Natural killer cell treated with Interleukin-12 subunit alpha and Interleukin-12 subunit beta and Interleukin-15 and Interleukin-18, amount 100 ng/mL, for 72 hours (primary cell): ENCODE measurements at regions not wholly inside any gene's neighbourhood (a gene's known extent, or its start where the extent isn't known, plus 50 kb on each side); places are given as distances from the start of the nearest gene placed in this dataset.
"Not testable (repeated sequence)": the region's sequence is repeated elsewhere in the genome, so short reads cannot be mapped to it uniquely, and the experiment has no call there.

Experiments used
- ATAC-seq, 2 donors: fragments of 150-1000 bp; cut with Tn5 transposase in 1 of 2; sonication (Bioruptor Pico), chemical (Tn5 transposase) in 1 of 2; 2 replicates each; pipeline ENCODE4 v1.10.0; 2021
- DNase-seq: peaks from one replicate; pipeline ENCODE4 v3.0.0; 2022; ENCODE audit warnings: low spot score
- H3K27ac Mint-ChIP-seq, 2 donors: 1 replicate in 1 of 2; 2 replicates in 1 of 2; pipeline ENCODE4 v1.8.0; 2022; ENCODE audit warnings: mixed read lengths in 2 of 2, mild to moderate bottlenecking in 1 of 2, moderate library complexity in 1 of 2
- H3K27me3 Mint-ChIP-seq, 2 donors: 1 replicate in 1 of 2; 2 replicates in 1 of 2; pipeline ENCODE4 v1.8.0; 2022; ENCODE audit warnings: mixed read lengths in 2 of 2
- H3K36me3 Mint-ChIP-seq: one replicate; pipeline ENCODE4 v1.8.0; 2022; ENCODE audit warnings: mixed read lengths
- H3K4me1 Mint-ChIP-seq, 2 donors: 1 replicate in 1 of 2; 2 replicates in 1 of 2; pipeline ENCODE4 v1.8.0; 2022; ENCODE audit warnings: low read depth in 2 of 2, mixed read lengths in 2 of 2, mild to moderate bottlenecking in 1 of 2
- H3K4me3 Mint-ChIP-seq: one replicate; pipeline ENCODE4 v1.8.0; 2022; ENCODE audit warnings: mixed read lengths
- H3K9me3 Mint-ChIP-seq: 2 replicates; pipeline ENCODE4 v1.8.0; 2022; ENCODE audit warnings: mixed read lengths

GRCh38 chr12:97616946-97617345, 154.3 kb downstream of the RMST start:
- Mint-ChIP-seq H3K36me3 (no peaks in the 10 kb centered on the region), H3K27me3 (no peaks in the 10 kb centered on the region), H3K27ac (no peak overlapping the region), H3K4me1 (no peaks in the 10 kb centered on the region), H3K9me3 (peaks cover 13% of the 10 kb centered on the region), H3K4me3 (no peak overlapping the region)
- no peak for ATAC-seq
- no peak for DNase-seq

- Mint-ChIP-seq H3K27me3 (no peaks in the 10 kb centered on the region), H3K9me3 (peaks cover 2% of the 10 kb centered on the region), H3K36me3 (no peaks in the 10 kb centered on the region), H3K27ac (no peak overlapping the region), H3K4me1 (no peaks in the 10 kb centered on the region), H3K4me3 (no peak overlapping the region)
- DNase-seq (no peak), ATAC-seq (no peak)
Observed at GRCh38 chr12:97628962-97629361, 166.4 kb downstream of the RMST start.

- Mint-ChIP-seq H3K27me3 (no peaks in the 10 kb centered on the region), H3K4me1 (no peaks in the 10 kb centered on the region), H3K9me3 (peaks cover 4% of the 10 kb centered on the region), H3K4me3 (no peak overlapping the region), H3K27ac (no peak overlapping the region), H3K36me3 (no peaks in the 10 kb centered on the region)
- DNase-seq (no peak), ATAC-seq (no peak)
Observed at GRCh38 chr12:97629382-97629781, 166.8 kb downstream of the RMST start.

- Mint-ChIP-seq H3K27ac (no peak overlapping the region), H3K36me3 (no peaks in the 10 kb centered on the region), H3K27me3 (no peaks in the 10 kb centered on the region), H3K4me1 (no peaks in the 10 kb centered on the region), H3K9me3 (peaks cover 6% of the 10 kb centered on the region), H3K4me3 (no peak overlapping the region)
- ATAC-seq = no peak
- DNase-seq = no peak
Observed at GRCh38 chr12:97630356-97630755, 167.8 kb downstream of the RMST start.

- DNase-seq (no peak), ATAC-seq (no peak)
- Mint-ChIP-seq H3K4me3 (no peak overlapping the region), H3K36me3 (no peaks in the 10 kb centered on the region), H3K27me3 (no peaks in the 10 kb centered on the region), H3K27ac (no peak overlapping the region), H3K9me3 (peaks cover 9% of the 10 kb centered on the region), H3K4me1 (no peaks in the 10 kb centered on the region)
Observed at GRCh38 chr12:97630875-97631274, 168.3 kb downstream of the RMST start.

- no peak for DNase-seq
- no peaks in the 10 kb centered on the region for H3K27me3 Mint-ChIP-seq
- no peak overlapping the region for H3K27ac Mint-ChIP-seq
- no peaks in the 10 kb centered on the region for H3K4me1 Mint-ChIP-seq
- no peak overlapping the region for H3K4me3 Mint-ChIP-seq
- H3K36me3 Mint-ChIP-seq = no peaks in the 10 kb centered on the region
- no peak for ATAC-seq
- H3K9me3 Mint-ChIP-seq = peaks cover 21% of the 10 kb centered on the region
Observed at GRCh38 chr12:97637770-97638169, 175.2 kb downstream of the RMST start.

GRCh38 chr12:97638739-97639138, 176.1 kb downstream of the RMST start:
- H3K27ac Mint-ChIP-seq = no peak overlapping the region
- H3K4me3 Mint-ChIP-seq = no peak overlapping the region
- no peaks in the 10 kb centered on the region for H3K36me3 Mint-ChIP-seq
- H3K9me3 Mint-ChIP-seq = peaks cover 21% of the 10 kb centered on the region
- ATAC-seq (no peak), DNase-seq (no peak)
- no peaks in the 10 kb centered on the region for H3K4me1 Mint-ChIP-seq
- no peaks in the 10 kb centered on the region for H3K27me3 Mint-ChIP-seq

GRCh38 chr12:97639702-97640101, 177.1 kb downstream of the RMST start:
- no peaks in the 10 kb centered on the region for H3K4me1 Mint-ChIP-seq
- DNase-seq (no peak), ATAC-seq (no peak)
- H3K27me3 Mint-ChIP-seq = no peaks in the 10 kb centered on the region
- H3K27ac Mint-ChIP-seq = no peak overlapping the region
- H3K9me3 Mint-ChIP-seq = peaks cover 18% of the 10 kb centered on the region
- no peaks in the 10 kb centered on the region for H3K36me3 Mint-ChIP-seq
- H3K4me3 Mint-ChIP-seq = no peak overlapping the region

- Mint-ChIP-seq H3K36me3 (no peaks in the 10 kb centered on the region), H3K4me1 (no peaks in the 10 kb centered on the region), H3K9me3 (peaks cover 16% of the 10 kb centered on the region), H3K27me3 (no peaks in the 10 kb centered on the region), H3K4me3 (no peak overlapping the region), H3K27ac (no peak overlapping the region)
- ATAC-seq = no peak
- DNase-seq = no peak
Observed at GRCh38 chr12:97640826-97641225, 178.2 kb downstream of the RMST start.

- Mint-ChIP-seq H3K4me3 (no peak overlapping the region), H3K9me3 (peaks cover 14% of the 10 kb centered on the region), H3K27ac (no peak overlapping the region), H3K4me1 (no peaks in the 10 kb centered on the region), H3K36me3 (no peaks in the 10 kb centered on the region), H3K27me3 (no peaks in the 10 kb centered on the region)
- DNase-seq (no peak), ATAC-seq (no peak)
Observed at GRCh38 chr12:97642911-97643310, 180.3 kb downstream of the RMST start.

- no peaks in the 10 kb centered on the region for H3K27me3 Mint-ChIP-seq
- no peaks in the 10 kb centered on the region for H3K4me1 Mint-ChIP-seq
- H3K4me3 Mint-ChIP-seq = no peak overlapping the region
- peaks cover 12% of the 10 kb centered on the region for H3K9me3 Mint-ChIP-seq
- no peak for DNase-seq
- no peak overlapping the region for H3K27ac Mint-ChIP-seq
- no peaks in the 10 kb centered on the region for H3K36me3 Mint-ChIP-seq
- ATAC-seq = no peak
Observed at GRCh38 chr12:97643924-97644323, 181.3 kb downstream of the RMST start.

- Mint-ChIP-seq H3K4me1 (no peaks in the 10 kb centered on the region), H3K36me3 (no peaks in the 10 kb centered on the region), H3K27ac (no peak overlapping the region), H3K27me3 (no peaks in the 10 kb centered on the region), H3K4me3 (no peak overlapping the region), H3K9me3 (peaks cover 12% of the 10 kb centered on the region)
- no peak for ATAC-seq
- no peak for DNase-seq
Observed at GRCh38 chr12:97645726-97646125, 183.1 kb downstream of the RMST start.

GRCh38 chr12:97647142-97647541, 184.5 kb downstream of the RMST start:
- no peaks in the 10 kb centered on the region for H3K36me3 Mint-ChIP-seq
- no peak overlapping the region for H3K27ac Mint-ChIP-seq
- H3K4me3 Mint-ChIP-seq = no peak overlapping the region
- no peaks in the 10 kb centered on the region for H3K27me3 Mint-ChIP-seq
- no peaks in the 10 kb centered on the region for H3K4me1 Mint-ChIP-seq
- no peak for ATAC-seq
- no peak for DNase-seq
- peaks cover 6% of the 10 kb centered on the region for H3K9me3 Mint-ChIP-seq

- no peaks in the 10 kb centered on the region for H3K27me3 Mint-ChIP-seq
- H3K4me3 Mint-ChIP-seq = no peak overlapping the region
- DNase-seq = no peak
- peaks cover 5% of the 10 kb centered on the region for H3K36me3 Mint-ChIP-seq
- H3K4me1 Mint-ChIP-seq = no peaks in the 10 kb centered on the region
- ATAC-seq = no peak
- peaks cover 5% of the 10 kb centered on the region for H3K9me3 Mint-ChIP-seq
- H3K27ac Mint-ChIP-seq = no peak overlapping the region
Observed at GRCh38 chr12:97650242-97650641, 187.6 kb downstream of the RMST start.

- not testable (repeated sequence) for H3K36me3 Mint-ChIP-seq, H3K27me3 Mint-ChIP-seq, H3K4me3 Mint-ChIP-seq, DNase-seq, H3K9me3 Mint-ChIP-seq, H3K4me1 Mint-ChIP-seq, H3K27ac Mint-ChIP-seq, ATAC-seq
Observed at GRCh38 chr12:97656548-97656947, 193.9 kb downstream of the RMST start.
